CD14-positive monocyte (primary cell): ENCODE measurements at regions not wholly inside any gene's neighbourhood (a gene's known extent, or its start where the extent isn't known, plus 50 kb on each side); places are given as distances from the start of the nearest gene placed in this dataset.

ENCODE experiments used
- DNase-seq, 3 donors: peaks; one replicate each; pipeline ENCODE4 v3.0.0-alpha.2; 2011 to 2022
- H2AFZ ChIP-seq: 2 replicates; pipeline ENCODE4 v1.6.0; 2012; ENCODE audit warnings: mild to moderate bottlenecking, low read depth, low read length, inconsistent platforms; ENCODE audit not compliant: insufficient read depth, poor library complexity, severe bottlenecking
- H3K27ac ChIP-seq, 2 donors: 1 replicate in 1 of 2; 2 replicates in 1 of 2; pipeline ENCODE4 v1.5.1; 2012 to 2013; ENCODE audit warnings: low read length in 2 of 2, control low read depth in 1 of 2, inconsistent platforms in 1 of 2, low read depth in 1 of 2, mild to moderate bottlenecking in 1 of 2
- H3K27me3 ChIP-seq, 2 donors: one replicate each; pipeline versions ENCODE4 v1.6.0 to v1.6.1; 2011 to 2013; ENCODE audit warnings: low read length in 2 of 2; ENCODE audit not compliant: control insufficient read depth in 2 of 2, insufficient read depth in 2 of 2
- H3K36me3 ChIP-seq, 2 donors: replicated peaks in 1 of 2; 1 replicate in 1 of 2; 2 replicates in 1 of 2; pipeline versions ENCODE4 v1.5.1 to v1.6.1; 2012 to 2013; ENCODE audit warnings: low read length in 2 of 2, control low read depth in 1 of 2, inconsistent platforms in 1 of 2, mild to moderate bottlenecking in 1 of 2; ENCODE audit not compliant: insufficient read depth in 2 of 2, control insufficient read depth in 1 of 2
- H3K4me1 ChIP-seq, 2 donors: 1 replicate in 1 of 2; 2 replicates in 1 of 2; pipeline versions ENCODE4 v1.5.1 to v1.6.1; 2012 to 2013; ENCODE audit warnings: low read length in 2 of 2, control low read depth in 1 of 2, inconsistent platforms in 1 of 2, mild to moderate bottlenecking in 1 of 2, moderate library complexity in 1 of 2; ENCODE audit not compliant: insufficient read depth in 2 of 2, control insufficient read depth in 1 of 2
- H3K4me2 ChIP-seq: replicated peaks from 2 replicates; pipeline ENCODE3; 2012; ENCODE audit warnings: low read length, moderate library complexity, mild to moderate bottlenecking; ENCODE audit not compliant: poor library complexity, severe bottlenecking; ENCODE audit errors: extremely low read depth
- H3K4me3 ChIP-seq, 3 experiments: fragments of 200-600 bp in 1 of 3; sonication (generic) in 1 of 3; replicated peaks in 1 of 3; 1 replicate in 2 of 3; 2 replicates in 1 of 3; pipeline ENCODE4 v1.5.1; 2011 to 2013; ENCODE audit warnings: low read length in 3 of 3, mild to moderate bottlenecking in 3 of 3, control low read depth in 2 of 3, low read depth in 2 of 3, inconsistent platforms in 1 of 3, moderate library complexity in 1 of 3
- H3K79me2 ChIP-seq: 2 replicates; pipeline ENCODE4 v1.6.0; 2012; ENCODE audit warnings: mild to moderate bottlenecking, control low read depth, inconsistent platforms, low read length, moderate library complexity; ENCODE audit not compliant: insufficient read depth
- H3K9ac ChIP-seq: 2 replicates; pipeline ENCODE4 v1.6.0; 2017; ENCODE audit warnings: low read length, mild to moderate bottlenecking; ENCODE audit not compliant: insufficient read depth, poor library complexity, severe bottlenecking
- H3K9me3 ChIP-seq, 2 donors: replicated peaks in 1 of 2; 1 replicate in 1 of 2; 2 replicates in 1 of 2; pipeline versions ENCODE4 v1.5.1 to v1.6.1; 2012 to 2013; ENCODE audit warnings: low read length in 2 of 2, control low read depth in 1 of 2; ENCODE audit not compliant: control insufficient read depth in 1 of 2, insufficient read depth in 1 of 2
- H4K20me1 ChIP-seq: 2 replicates; pipeline ENCODE4 v1.6.0; 2012; ENCODE audit warnings: mild to moderate bottlenecking, low read length, control low read depth, moderate library complexity; ENCODE audit not compliant: insufficient read depth
- H3K27ac Mint-ChIP-seq, 7 donors: one replicate each; pipeline ENCODE4 v1.8.0; 2020; ENCODE audit warnings: mild to moderate bottlenecking in 7 of 7, mixed read lengths in 7 of 7, moderate library complexity in 6 of 7, inconsistent platforms in 2 of 7
- H3K27me3 Mint-ChIP-seq, 3 donors: one replicate each; pipeline ENCODE4 v1.8.0; 2021 to 2022; ENCODE audit warnings: low read depth in 3 of 3, mild to moderate bottlenecking in 3 of 3, mixed read lengths in 3 of 3, moderate library complexity in 3 of 3, inconsistent platforms in 1 of 3
- H3K36me3 Mint-ChIP-seq, 2 donors: one replicate each; pipeline ENCODE4 v1.8.0; 2020; ENCODE audit warnings: mixed read lengths in 2 of 2, inconsistent platforms in 1 of 2, mild to moderate bottlenecking in 1 of 2
- H3K4me1 Mint-ChIP-seq: one replicate; pipeline ENCODE4 v1.8.0; 2020; ENCODE audit warnings: mild to moderate bottlenecking, mixed read lengths
- H3K4me3 Mint-ChIP-seq, 2 donors: one replicate each; pipeline ENCODE4 v1.8.0; 2020; ENCODE audit warnings: mild to moderate bottlenecking in 2 of 2, mixed read lengths in 2 of 2, moderate library complexity in 1 of 2
- H3K9me3 Mint-ChIP-seq, 7 donors: one replicate each; pipeline ENCODE4 v1.8.0; 2020 to 2022; ENCODE audit warnings: mixed read lengths in 7 of 7, mild to moderate bottlenecking in 6 of 7, moderate library complexity in 6 of 7, inconsistent platforms in 2 of 7
- WGBS: methylation state at CpG from one replicate; pipeline ENCODE4 v1.1.5; 2013; ENCODE audit warnings: missing lambda C conversion rate; ENCODE audit not compliant: insufficient coverage; 5-methylcytosine and 5-hydroxymethylcytosine counted together
- intact Hi-C, 2 donors: fragments of 100-400 bp; cut with micrococcal nuclease; formaldehyde crosslinking; loops; one replicate each; pipeline versions ENCODE4 v1.15.0 to v1.15.1; 2023
- TF ChIP-seq, protein P1 (sequence below): fragments of 200-600 bp; IDR thresholded peaks from one replicate; pipeline ENCODE4 v1.8.0; 2022; ENCODE audit warnings: antibody characterized with exemption, mild to moderate bottlenecking

DNA sequence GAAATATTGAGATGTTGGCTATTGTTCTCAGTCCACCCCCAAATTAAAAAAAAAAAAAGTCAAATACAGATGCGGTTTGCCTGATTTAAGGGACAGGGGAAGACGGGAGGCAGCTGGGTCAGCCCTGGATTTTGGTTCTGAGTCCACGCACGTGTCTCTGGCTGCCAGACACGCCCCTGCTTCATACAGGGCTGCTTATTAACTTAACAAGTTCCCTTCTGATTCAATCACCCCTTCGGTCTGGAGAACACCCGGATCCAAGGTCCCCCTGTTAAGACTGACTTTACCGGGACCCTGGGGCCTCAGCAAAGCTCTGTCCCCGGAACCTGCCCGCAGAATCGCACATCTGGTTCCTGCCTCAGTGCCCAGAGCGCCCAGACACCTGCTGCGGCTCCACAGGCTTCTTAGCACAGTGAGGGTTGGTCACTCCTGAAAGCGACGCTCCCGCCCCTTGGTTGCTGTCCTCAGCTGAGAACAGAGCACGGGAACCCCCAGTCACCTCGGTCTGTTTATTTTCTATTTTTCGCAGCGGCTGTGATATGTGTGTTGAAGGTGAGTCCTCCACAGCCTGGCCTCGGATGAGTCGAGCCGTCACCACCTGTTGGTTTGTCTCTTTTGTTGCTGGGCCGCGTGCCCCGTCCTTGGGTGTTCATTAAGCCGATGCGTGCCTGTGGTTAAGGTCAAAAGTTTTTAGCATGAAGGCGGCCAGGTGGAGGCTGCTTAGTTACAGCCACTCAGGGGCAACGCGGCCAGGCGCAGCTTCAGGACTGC, 57.2 kb downstream of the RTP5 start:
- no peak overlapping the region for H3K4me3 Mint-ChIP-seq
- TF ChIP-seq, protein P1, sequence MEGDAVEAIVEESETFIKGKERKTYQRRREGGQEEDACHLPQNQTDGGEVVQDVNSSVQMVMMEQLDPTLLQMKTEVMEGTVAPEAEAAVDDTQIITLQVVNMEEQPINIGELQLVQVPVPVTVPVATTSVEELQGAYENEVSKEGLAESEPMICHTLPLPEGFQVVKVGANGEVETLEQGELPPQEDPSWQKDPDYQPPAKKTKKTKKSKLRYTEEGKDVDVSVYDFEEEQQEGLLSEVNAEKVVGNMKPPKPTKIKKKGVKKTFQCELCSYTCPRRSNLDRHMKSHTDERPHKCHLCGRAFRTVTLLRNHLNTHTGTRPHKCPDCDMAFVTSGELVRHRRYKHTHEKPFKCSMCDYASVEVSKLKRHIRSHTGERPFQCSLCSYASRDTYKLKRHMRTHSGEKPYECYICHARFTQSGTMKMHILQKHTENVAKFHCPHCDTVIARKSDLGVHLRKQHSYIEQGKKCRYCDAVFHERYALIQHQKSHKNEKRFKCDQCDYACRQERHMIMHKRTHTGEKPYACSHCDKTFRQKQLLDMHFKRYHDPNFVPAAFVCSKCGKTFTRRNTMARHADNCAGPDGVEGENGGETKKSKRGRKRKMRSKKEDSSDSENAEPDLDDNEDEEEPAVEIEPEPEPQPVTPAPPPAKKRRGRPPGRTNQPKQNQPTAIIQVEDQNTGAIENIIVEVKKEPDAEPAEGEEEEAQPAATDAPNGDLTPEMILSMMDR, result no peak
- WGBS, result 93% methylated on average over 28 of the region's 32 CpGs
- no peak overlapping the region for H3K4me2 ChIP-seq
- H3K9ac ChIP-seq, result no peak overlapping the region
- H3K27me3 ChIP-seq, result no peaks in the 10 kb centered on the region
- H3K27ac ChIP-seq, result no peak overlapping the region
- H3K9me3 ChIP-seq, result no peaks in the 10 kb centered on the region
- H2AFZ ChIP-seq, result no peak overlapping the region
- H3K4me1 Mint-ChIP-seq, result no peaks in the 10 kb centered on the region
- no peak overlapping the region for H3K4me3 ChIP-seq
- no peaks in the 10 kb centered on the region for H3K79me2 ChIP-seq
- peaks cover 0 to 3% (median 0%) of the 10 kb centered on the region in 7 donors for H3K9me3 Mint-ChIP-seq
- peaks cover 0 to 2% (median 2%) of the 10 kb centered on the region in 3 donors for H3K27me3 Mint-ChIP-seq
- intact Hi-C loops, result no loop called here
- no peaks in the 10 kb centered on the region for H3K36me3 ChIP-seq
- DNase-seq, result no peak
- no peaks in the 10 kb centered on the region for H4K20me1 ChIP-seq
- H3K27ac Mint-ChIP-seq, result peak overlapping the region in 1 of 7 donors; percentile 15
- no peaks in the 10 kb centered on the region for H3K4me1 ChIP-seq
- no peaks in the 10 kb centered on the region for H3K36me3 Mint-ChIP-seq

DNA sequence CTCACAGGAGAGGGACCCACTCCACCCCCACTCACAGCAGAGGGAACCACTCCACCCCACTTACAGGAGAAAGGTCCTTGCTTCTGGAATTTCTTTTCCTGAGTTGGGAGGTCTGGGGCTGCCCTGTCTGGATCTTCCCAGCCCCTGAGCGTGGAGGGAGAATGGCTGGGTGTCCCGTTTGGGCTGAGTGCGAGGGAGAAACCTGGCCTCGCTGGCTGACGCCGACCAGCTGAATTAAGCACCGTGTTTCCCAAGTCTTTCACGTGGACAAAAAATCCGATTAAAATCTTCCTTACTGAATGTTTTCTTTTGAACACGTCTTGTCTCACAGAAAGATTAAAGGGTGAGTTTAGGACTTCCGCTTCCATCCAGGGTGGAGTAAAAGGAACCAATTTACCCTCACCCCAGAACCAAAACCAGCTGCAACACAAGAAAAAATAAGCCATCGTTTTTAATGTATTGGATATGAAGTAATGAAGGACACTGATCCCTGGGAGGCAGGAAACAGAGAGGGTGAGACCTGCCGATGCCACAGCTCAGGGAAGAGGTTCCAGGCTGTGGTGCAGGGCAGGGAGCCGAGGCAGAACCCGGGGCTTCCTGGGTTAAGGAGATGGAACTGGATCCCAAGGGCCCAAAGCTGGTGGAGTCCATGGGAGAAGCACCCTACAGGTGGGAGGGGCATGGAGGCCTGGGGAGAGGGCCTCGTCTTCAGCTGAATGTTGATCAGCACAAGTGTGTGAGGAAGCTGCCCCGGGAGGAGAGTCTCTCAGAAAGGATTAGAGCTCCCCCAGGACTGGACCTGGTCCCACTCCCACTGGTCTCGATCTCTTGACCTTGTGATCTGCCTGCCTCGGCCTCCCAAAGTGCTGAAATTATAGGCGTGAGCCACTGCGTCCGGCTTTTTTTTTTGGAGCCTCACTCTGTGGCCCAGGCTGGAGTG, 60.3 kb downstream of the RTP5 start:
- no peaks in the 10 kb centered on the region for H3K36me3 Mint-ChIP-seq
- no peak overlapping the region for H3K27ac Mint-ChIP-seq
- H3K4me1 Mint-ChIP-seq, result peaks cover 2% of the 10 kb centered on the region
- Histone ChIP-seq H3K27ac (no peak overlapping the region), H2AFZ (no peak overlapping the region), H3K27me3 (no peaks in the 10 kb centered on the region), H3K9ac (no peak overlapping the region), H3K4me1 (no peaks in the 10 kb centered on the region), H3K4me2 (no peak overlapping the region), H3K4me3 (no peak overlapping the region), H3K79me2 (no peaks in the 10 kb centered on the region), H4K20me1 (no peaks in the 10 kb centered on the region), H3K36me3 (no peaks in the 10 kb centered on the region), H3K9me3 (no peaks in the 10 kb centered on the region)
- WGBS, result 93% methylated on average over 14 of the region's 22 CpGs
- TF ChIP-seq, protein P1, result no peak
- no peak for DNase-seq
- intact Hi-C loops, result no loop called here
- peaks cover 0 to 3% (median 0%) of the 10 kb centered on the region in 7 donors for H3K9me3 Mint-ChIP-seq
- H3K4me3 Mint-ChIP-seq, result no peak overlapping the region
- H3K27me3 Mint-ChIP-seq, result peaks cover 0 to 2% (median 0%) of the 10 kb centered on the region in 3 donors
